B cell (primary cell): ENCODE measurements at regions not wholly inside any gene's neighbourhood (a gene's known extent, or its start where the extent isn't known, plus 50 kb on each side); places are given as distances from the start of the nearest gene placed in this dataset.

Experiments used
- ATAC-seq: fragments of 200-7000 bp; cut with Tn5 transposase; one replicate; pipeline ENCODE4 v1.10.0; 2021; ENCODE audit warnings: low read depth, mild to moderate bottlenecking, moderate number of reproducible peaks, moderate library complexity
- CTCF ChIA-PET: fragments of 350-600 bp; sonication (Branson Sonifier 250); formaldehyde crosslinking; loops from one replicate; lab custom pipeline; 2021; ENCODE audit warnings: antibody characterized with exemption, inconsistent platforms; lab: Charles Lee
- POLR2A ChIA-PET: fragments of 350-600 bp; sonication (Branson Sonifier 250); formaldehyde crosslinking; loops from one replicate; lab custom pipeline; 2021; ENCODE audit warnings: antibody characterized with exemption; lab: Charles Lee
- DNase-seq: peaks from one replicate; pipeline ENCODE4 v3.0.0; 2013
- H2AFZ ChIP-seq: 2 replicates; pipeline ENCODE4 v1.6.1; 2012; ENCODE audit warnings: mild to moderate bottlenecking, low read depth, low read length; ENCODE audit not compliant: insufficient read depth, poor library complexity, severe bottlenecking
- H3K27ac ChIP-seq, 2 donors: 1 replicate in 1 of 2; 2 replicates in 1 of 2; pipeline ENCODE4 v1.5.1; 2012 to 2013; ENCODE audit warnings: low read length in 2 of 2, mild to moderate bottlenecking in 2 of 2, moderate library complexity in 1 of 2
- H3K27me3 ChIP-seq, 4 experiments: fragments of 200-600 bp in 1 of 4; sonication (generic) in 1 of 4; replicated peaks in 1 of 4; 1 replicate in 2 of 4; 2 replicates in 2 of 4; pipeline versions ENCODE4 v1.6.1 to v1.7.0; 2013 to 2016; ENCODE audit warnings: low read length in 3 of 4, mild to moderate bottlenecking in 2 of 4, mixed read lengths in 1 of 4, moderate library complexity in 1 of 4; ENCODE audit not compliant: insufficient read depth in 4 of 4, control insufficient read depth in 3 of 4; ENCODE audit errors: control extremely low read depth in 1 of 4
- H3K36me3 ChIP-seq, 2 experiments: replicated peaks in 1 of 2; 1 replicate in 1 of 2; 2 replicates in 1 of 2; pipeline versions ENCODE4 v1.6.1 to v1.7.1; 2013; ENCODE audit warnings: low read length in 1 of 2; ENCODE audit not compliant: insufficient read depth in 2 of 2, control insufficient read depth in 1 of 2; ENCODE audit errors: control extremely low read depth in 1 of 2, extremely low read depth in 1 of 2
- H3K4me1 ChIP-seq, 2 donors: fragments of 200-600 bp in 1 of 2; sonication (generic) in 1 of 2; 1 replicate in 1 of 2; 2 replicates in 1 of 2; pipeline versions ENCODE4 v1.5.1 to v1.6.1; 2013 to 2017; ENCODE audit warnings: low read length in 2 of 2; ENCODE audit not compliant: control insufficient read depth in 2 of 2, insufficient read depth in 2 of 2
- H3K4me2 ChIP-seq: replicated peaks from 2 replicates; pipeline ENCODE3; 2012; ENCODE audit warnings: mild to moderate bottlenecking, low read depth, low read length; ENCODE audit not compliant: poor library complexity, severe bottlenecking
- H3K4me3 ChIP-seq, 5 experiments: fragments of 200-600 bp in 1 of 5; sonication (generic) in 1 of 5; 1 replicate in 3 of 5; 2 replicates in 2 of 5; pipeline versions ENCODE4 v1.5.1 to v1.7.0; 2011 to 2016; ENCODE audit warnings: low read length in 4 of 5, mild to moderate bottlenecking in 4 of 5, low read depth in 2 of 5, control low read depth in 1 of 5, moderate library complexity in 1 of 5; ENCODE audit not compliant: insufficient read depth in 1 of 5; ENCODE audit errors: control extremely low read depth in 1 of 5, extremely low read depth in 1 of 5
- H3K79me2 ChIP-seq: fragments of 200-600 bp; sonication (generic); one replicate; pipeline ENCODE4 v1.6.0; 2016; ENCODE audit warnings: low read length; ENCODE audit not compliant: control insufficient read depth, insufficient read depth
- H3K9ac ChIP-seq: fragments of 200-600 bp; sonication (generic); 2 replicates; pipeline ENCODE4 v1.6.1; 2017; ENCODE audit warnings: mild to moderate bottlenecking, low read length, moderate library complexity
- H3K9me3 ChIP-seq, 3 donors: one replicate each; pipeline versions ENCODE4 v1.6.1 to v1.7.1; 2013; ENCODE audit warnings: low read length in 2 of 3; ENCODE audit not compliant: control insufficient read depth in 2 of 3, insufficient read depth in 1 of 3; ENCODE audit errors: control extremely low read depth in 1 of 3
- H4K20me1 ChIP-seq: 2 replicates; pipeline ENCODE4 v1.6.0; 2012; ENCODE audit warnings: mild to moderate bottlenecking, low read length; ENCODE audit not compliant: insufficient read depth, control insufficient read depth, poor library complexity, severe bottlenecking
- H3K27ac Mint-ChIP-seq: one replicate; pipeline ENCODE4 v1.8.0; 2021; ENCODE audit warnings: mixed read lengths
- H3K27me3 Mint-ChIP-seq: one replicate; pipeline ENCODE4 v1.8.0; 2021; ENCODE audit warnings: mixed read lengths
- H3K4me1 Mint-ChIP-seq: one replicate; pipeline ENCODE4 v1.8.0; 2021; ENCODE audit warnings: mixed read lengths
- H3K4me3 Mint-ChIP-seq: one replicate; pipeline ENCODE4 v1.8.0; 2021; ENCODE audit warnings: mixed read lengths
- H3K9me3 Mint-ChIP-seq: one replicate; pipeline ENCODE4 v1.8.0; 2022; ENCODE audit warnings: mixed read lengths; ENCODE audit not compliant: insufficient read depth
- CTCF ChIP-seq: fragments of 200-600 bp; IDR thresholded peaks from one replicate; pipeline ENCODE4 v1.8.0; 2022; ENCODE audit warnings: antibody characterized with exemption, mild to moderate bottlenecking
- EZH2 ChIP-seq: IDR thresholded peaks from 2 replicates; pipeline ENCODE4 v1.6.1; 2012; ENCODE audit warnings: borderline replicate concordance, low read depth, mild to moderate bottlenecking, moderate library complexity, low read length; ENCODE audit not compliant: insufficient read depth, poor library complexity, severe bottlenecking
- WGBS: methylation state at CpG from one replicate; pipeline ENCODE4 v1.1.5; 2013; ENCODE audit warnings: missing lambda C conversion rate; ENCODE audit not compliant: insufficient coverage; 5-methylcytosine and 5-hydroxymethylcytosine counted together
- intact Hi-C: fragments of 100-400 bp; cut with micrococcal nuclease; formaldehyde crosslinking; loops from one replicate; pipeline ENCODE4 v1.10.0; 2022

- POLR2A ChIA-PET: no interaction called here
- Histone ChIP-seq H3K79me2 (no peaks in the 10 kb centered on the region), H3K27ac (no peak overlapping the region), H3K4me2 (no peak overlapping the region), H3K4me1 (no peaks in the 10 kb centered on the region), H2AFZ (no peak overlapping the region), H4K20me1 (no peaks in the 10 kb centered on the region), H3K4me3 (no peak overlapping the region), H3K9me3 (no peaks in the 10 kb centered on the region), H3K36me3 (no peaks in the 10 kb centered on the region), H3K27me3 (no peaks in the 10 kb centered on the region), H3K9ac (no peak overlapping the region)
- CTCF ChIA-PET: no interaction called here
- TF ChIP-seq CTCF (no peak), EZH2 (no peak)
- Mint-ChIP-seq H3K4me1 (no peaks in the 10 kb centered on the region), H3K27me3 (no peaks in the 10 kb centered on the region), H3K27ac (no peak overlapping the region), H3K4me3 (no peak overlapping the region), H3K9me3 (no peaks in the 10 kb centered on the region)
- intact Hi-C loops: no loop called here
- ATAC-seq (no peak), DNase-seq (no peak)
These were observed 130.0 kb upstream of the TOX3 start for GRCh38 chr16:52676959-52677358.

DNA sequence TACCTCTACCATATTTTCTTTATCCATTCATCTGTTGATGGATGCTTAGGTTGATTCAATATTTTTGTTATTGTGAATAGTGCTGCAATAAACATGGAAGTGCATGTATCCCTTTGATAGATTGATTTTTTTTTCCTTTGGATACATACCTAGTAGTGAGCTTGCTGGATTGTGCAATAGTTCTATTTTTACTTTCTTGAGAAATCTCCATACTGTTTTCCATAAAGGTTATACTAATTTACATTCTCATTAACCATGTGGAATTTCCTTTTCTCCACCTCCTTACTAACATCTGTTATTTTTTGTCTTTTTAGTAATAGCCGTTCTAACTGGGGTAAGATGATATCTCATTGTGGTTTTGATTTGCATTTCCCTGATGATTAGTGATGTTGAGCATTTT lies 124.6 kb upstream of the TOX3 start:
- Histone ChIP-seq H2AFZ (no peak overlapping the region), H3K4me2 (no peak overlapping the region), H3K36me3 (no peaks in the 10 kb centered on the region), H3K4me3 (no peak overlapping the region), H3K9ac (no peak overlapping the region), H3K27me3 (no peaks in the 10 kb centered on the region), H4K20me1 (no peaks in the 10 kb centered on the region), H3K79me2 (no peaks in the 10 kb centered on the region), H3K9me3 (no peaks in the 10 kb centered on the region), H3K27ac (no peak overlapping the region), H3K4me1 (no peaks in the 10 kb centered on the region)
- Mint-ChIP-seq H3K27ac (no peak overlapping the region), H3K4me1 (no peaks in the 10 kb centered on the region), H3K9me3 (no peaks in the 10 kb centered on the region), H3K4me3 (no peak overlapping the region), H3K27me3 (no peaks in the 10 kb centered on the region)
- ATAC-seq (no peak), DNase-seq (no peak)
- intact Hi-C loops: no loop called here
- POLR2A ChIA-PET: no interaction called here
- CTCF ChIA-PET: no interaction called here
- WGBS: no CpG with 5 or more reads among the region's 1 CpG
- TF ChIP-seq CTCF (no peak), EZH2 (no peak)
